ENCODE measurements at regions not wholly inside any gene's neighbourhood (a gene's known extent, or its start where the extent isn't known, plus 50 kb on each side); places are given as distances from the start of the nearest gene placed in this dataset.

- TF ChIP-seq CTCF (IDR thresholded peaks at IDR 0.05) (no peak), POLR2A (IDR thresholded peaks at IDR 0.05) (no peak)
Observed at GRCh38 chr4:38609614-38610013, 54.4 kb upstream of the KLF3 start.

Data from Peyer's patch (tissue), 4 donors.